ENCODE measurements at regions not wholly inside any gene's neighbourhood (a gene's known extent, or its start where the extent isn't known, plus 50 kb on each side); places are given as distances from the start of the nearest gene placed in this dataset.

GRCh38 chr4:37762991-37763368 is 63.5 kb upstream of the PGM2 start:
- TF ChIP-seq EZH2 (IDR thresholded peaks at IDR 0.05; ENCODE audit: insufficient read depth, poor library complexity, severe bottlenecking) (no peak), EZH2phosphoT487 (IDR thresholded peaks at IDR 0.05; ENCODE audit: insufficient read depth, low read depth) (no peak)
